NCI-H1417 (cell line): ENCODE measurements at regions not wholly inside any gene's neighbourhood (a gene's known extent, or its start where the extent isn't known, plus 50 kb on each side); places are given as distances from the start of the nearest gene placed in this dataset.

ENCODE experiments used
- DNase-seq, 3 experiments: peaks; one replicate each; lab custom pipeline; 2025; lab: John Stamatoyannopoulos, UW

GRCh38 chr4:62344474-62344873 is 1144.3 kb downstream of the ADGRL3 start:
- DNase-seq: no peak

GRCh38 chr4:62342346-62342745 is 1142.2 kb downstream of the ADGRL3 start:
- DNase-seq: no peak

GRCh38 chr4:62328526-62328925 is 1128.4 kb downstream of the ADGRL3 start:
- DNase-seq: no peak

GRCh38 chr4:62327612-62328297 is 1127.6 kb downstream of the ADGRL3 start:
- DNase-seq: no peak

GRCh38 chr4:62324215-62324614 is 1124.1 kb downstream of the ADGRL3 start:
- no peak for DNase-seq

GRCh38 chr4:62320612-62321011 is 1120.5 kb downstream of the ADGRL3 start:
- peak in 2 of 3 experiments; percentile 60 to 88 for DNase-seq

GRCh38 chr4:62302710-62303109 is 1102.6 kb downstream of the ADGRL3 start:
- no peak for DNase-seq

- no peak for DNase-seq
Observed at GRCh38 chr4:62301500-62301899, 1101.4 kb downstream of the ADGRL3 start.

GRCh38 chr4:62293551-62293950 is 1093.4 kb downstream of the ADGRL3 start:
- DNase-seq: no peak

- DNase-seq: no peak
Observed at GRCh38 chr4:62292911-62293310, 1092.8 kb downstream of the ADGRL3 start.

- no peak for DNase-seq
Observed at GRCh38 chr4:62288808-62289541, 1088.8 kb downstream of the ADGRL3 start.

- DNase-seq: no peak
Observed at GRCh38 chr4:62285026-62285425, 1084.9 kb downstream of the ADGRL3 start.

GRCh38 chr4:62279689-62280088 is 1079.6 kb downstream of the ADGRL3 start:
- DNase-seq: no peak

- no peak for DNase-seq
Observed at GRCh38 chr4:62275470-62275869, 1075.3 kb downstream of the ADGRL3 start.

- no peak for DNase-seq
Observed at GRCh38 chr4:62274782-62275181, 1074.7 kb downstream of the ADGRL3 start.

GRCh38 chr4:62271107-62271506 is 1071.0 kb downstream of the ADGRL3 start:
- DNase-seq: no peak

- DNase-seq: no peak
Observed at GRCh38 chr4:62269918-62270317, 1069.8 kb downstream of the ADGRL3 start.

GRCh38 chr4:62263454-62263853 is 1063.3 kb downstream of the ADGRL3 start:
- DNase-seq: no peak

- DNase-seq: no peak
Observed at GRCh38 chr4:62262676-62263075, 1062.5 kb downstream of the ADGRL3 start.

GRCh38 chr4:62260254-62260653 is 1060.1 kb downstream of the ADGRL3 start:
- DNase-seq: no peak

GRCh38 chr4:62256479-62256878 is 1056.4 kb downstream of the ADGRL3 start:
- no peak for DNase-seq

- no peak for DNase-seq
Observed at GRCh38 chr4:62252728-62253127, 1052.6 kb downstream of the ADGRL3 start.

- DNase-seq: no peak
Observed at GRCh38 chr4:62250100-62250499, 1050.0 kb downstream of the ADGRL3 start.

GRCh38 chr4:62243895-62244294 is 1043.8 kb downstream of the ADGRL3 start:
- DNase-seq: peak in 1 of 3 experiments; percentile 18
